Muscle of back (tissue), 3 donors: ENCODE measurements at regions not wholly inside any gene's neighbourhood (a gene's known extent, or its start where the extent isn't known, plus 50 kb on each side); places are given as distances from the start of the nearest gene placed in this dataset.
A peak's percentile ranks its signal among the peaks of the same experiment; 100 is the strongest.
"Not testable (repeated sequence)": the region's sequence is repeated elsewhere in the genome, so short reads cannot be mapped to it uniquely, and the experiment has no call there.

Source experiments
- DNase-seq, 3 donors: peaks; one replicate each; pipeline versions ENCODE4 v3.0.0 to v3.0.0-alpha.2; 2013

DNA sequence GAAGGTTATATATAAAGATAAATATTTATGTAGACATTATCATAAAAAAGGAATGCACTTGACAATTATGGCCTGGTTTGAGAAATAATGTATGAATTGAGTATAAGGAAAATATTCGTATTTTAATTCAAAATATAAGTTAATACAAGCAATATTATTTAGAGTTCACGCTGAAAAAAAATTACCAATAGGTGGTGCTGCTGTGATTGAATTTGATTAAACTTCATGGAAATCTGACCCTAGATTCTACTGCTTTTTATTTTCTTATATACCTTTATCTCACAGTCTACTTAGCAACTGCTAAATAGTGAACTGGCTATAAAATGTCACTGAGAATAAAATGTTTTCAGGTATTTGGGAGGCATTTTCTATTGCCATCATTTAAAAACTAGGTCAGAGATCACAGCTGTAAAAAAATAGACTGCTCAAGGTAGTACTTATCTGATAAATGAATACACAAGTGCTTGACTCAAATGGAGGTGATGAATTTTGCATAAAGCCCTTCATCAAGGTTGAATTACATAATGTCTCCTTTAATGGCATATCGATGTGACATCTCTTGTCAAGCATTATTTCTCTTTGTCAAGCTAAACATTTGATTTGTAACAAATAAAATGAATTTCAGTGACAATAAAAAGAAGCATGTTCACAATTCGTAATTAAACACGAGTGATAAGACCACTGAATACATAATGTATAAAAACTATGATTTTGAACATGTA lies 1638.8 kb upstream of the PCDH7 start:
- peak in 2 of 3 donors; percentile 9 to 25 for DNase-seq

GRCh38 chr4:29082684-29083083 lies 1637.5 kb upstream of the PCDH7 start:
- DNase-seq = no peak

DNA sequence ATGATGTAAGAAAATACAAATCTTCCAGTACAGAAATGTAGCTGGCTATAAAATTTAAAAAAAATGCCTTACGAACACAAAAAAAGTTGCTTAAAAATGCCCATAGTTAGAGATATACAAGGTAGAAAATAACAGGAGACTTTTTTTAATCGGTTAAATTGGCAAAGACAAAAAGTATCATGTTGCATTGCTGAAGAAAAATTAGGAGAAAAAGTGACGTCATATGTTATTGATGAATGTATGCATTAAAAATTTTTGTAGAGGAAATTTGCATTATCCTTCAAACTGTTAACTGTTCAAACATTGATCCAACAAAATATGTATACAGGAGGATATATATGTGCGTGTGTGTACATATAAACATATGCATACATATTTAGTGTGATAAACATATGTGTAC lies 1634.4 kb upstream of the PCDH7 start:
- DNase-seq = no peak

DNA sequence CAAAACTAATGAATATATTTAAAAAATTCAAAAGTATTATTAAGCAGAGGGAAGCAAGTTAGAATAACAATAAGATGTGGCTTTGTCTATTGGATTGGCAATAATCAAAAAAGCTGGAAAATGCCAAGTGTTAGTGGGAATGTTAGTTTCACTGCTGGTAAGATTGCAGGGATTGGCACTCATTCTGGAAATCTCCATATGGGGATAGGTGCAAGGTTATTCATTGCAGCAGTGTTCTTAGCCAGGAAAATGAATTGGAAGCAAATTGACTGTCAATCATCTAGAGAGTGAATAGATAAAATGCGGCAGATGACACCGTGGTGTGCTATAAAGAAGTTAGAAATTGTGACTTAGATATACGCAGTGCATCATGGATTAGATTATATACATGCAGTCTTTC lies 1615.5 kb upstream of the PCDH7 start:
- no peak for DNase-seq

- DNase-seq = no peak
These were observed 1606.2 kb upstream of the PCDH7 start for GRCh38 chr4:29113960-29114359.

DNA sequence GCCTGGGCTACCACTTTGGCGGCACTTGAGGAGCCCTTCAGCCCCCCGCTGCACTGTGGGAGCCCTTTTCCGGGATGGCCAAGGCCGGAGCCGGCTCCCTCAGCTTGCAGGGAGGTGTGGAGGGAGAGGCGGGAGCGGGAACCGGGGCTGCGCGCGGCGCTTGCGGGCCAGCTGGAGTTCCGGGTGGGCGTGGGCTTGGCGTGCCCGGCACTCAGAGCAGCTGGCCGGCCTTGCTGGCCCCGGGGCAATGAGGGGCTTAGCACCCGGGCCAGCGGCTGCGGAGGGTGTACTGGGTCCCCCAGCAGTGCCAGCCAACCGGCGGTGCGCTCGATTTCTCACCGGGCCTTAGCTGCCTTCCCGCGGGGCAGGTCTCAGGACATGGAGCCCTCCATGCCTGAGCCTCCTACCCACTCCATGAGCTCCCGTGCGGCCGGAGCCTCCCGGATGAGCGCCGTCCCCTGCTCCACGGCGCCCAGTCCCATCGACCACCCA lies 1602.9 kb upstream of the PCDH7 start:
- DNase-seq = not testable (repeated sequence)

DNA sequence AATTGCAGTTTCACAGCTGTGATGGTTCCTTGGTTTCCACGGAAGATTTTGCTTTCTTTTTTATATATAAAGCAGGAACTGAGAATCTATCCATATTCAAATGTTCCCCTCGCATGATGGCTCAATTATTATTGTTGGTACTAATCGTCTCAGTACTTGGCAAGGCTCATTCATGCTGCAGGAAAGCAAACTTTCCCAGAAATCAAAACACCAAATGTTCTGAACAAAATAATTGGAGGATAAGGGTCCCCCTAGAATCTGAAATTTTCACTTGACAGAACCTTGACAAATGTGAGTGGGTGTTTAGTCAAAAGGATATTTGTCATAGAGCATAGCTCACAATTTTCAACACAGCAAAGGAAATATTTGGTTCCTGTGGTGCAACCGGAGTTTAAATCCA lies 1598.6 kb upstream of the PCDH7 start:
- no peak for DNase-seq

- no peak for DNase-seq
These were observed 1591.4 kb upstream of the PCDH7 start for GRCh38 chr4:29128810-29129209.

GRCh38 chr4:29131304-29131703 lies 1588.9 kb upstream of the PCDH7 start:
- no peak for DNase-seq

GRCh38 chr4:29142708-29143107 lies 1577.5 kb upstream of the PCDH7 start:
- DNase-seq = no peak

GRCh38 chr4:29151584-29151983 lies 1568.6 kb upstream of the PCDH7 start:
- DNase-seq = no peak

- DNase-seq = peak in 1 of 3 donors; percentile 3
These were observed 1566.5 kb upstream of the PCDH7 start for GRCh38 chr4:29153642-29154041.

DNA sequence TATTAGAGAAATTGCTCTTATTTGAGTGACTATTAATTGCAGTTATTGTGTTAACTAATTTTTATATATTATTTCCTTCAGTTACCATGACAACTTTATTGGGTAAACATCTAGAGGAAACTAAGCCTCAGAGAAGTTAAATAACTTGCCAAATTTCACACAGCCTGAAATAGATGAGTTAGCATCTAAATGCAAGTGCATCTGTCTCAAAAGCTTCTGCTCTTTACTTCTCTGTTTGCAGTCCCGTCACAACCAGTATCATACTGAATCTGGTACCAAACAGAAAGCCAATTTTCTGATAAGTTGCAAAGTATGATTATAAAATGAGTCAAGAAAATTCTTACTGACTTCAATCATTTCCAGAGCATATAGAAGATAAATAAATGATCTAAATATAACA lies 1544.9 kb upstream of the PCDH7 start:
- no peak for DNase-seq

GRCh38 chr4:29199025-29199424 lies 1521.1 kb upstream of the PCDH7 start:
- no peak for DNase-seq

DNA sequence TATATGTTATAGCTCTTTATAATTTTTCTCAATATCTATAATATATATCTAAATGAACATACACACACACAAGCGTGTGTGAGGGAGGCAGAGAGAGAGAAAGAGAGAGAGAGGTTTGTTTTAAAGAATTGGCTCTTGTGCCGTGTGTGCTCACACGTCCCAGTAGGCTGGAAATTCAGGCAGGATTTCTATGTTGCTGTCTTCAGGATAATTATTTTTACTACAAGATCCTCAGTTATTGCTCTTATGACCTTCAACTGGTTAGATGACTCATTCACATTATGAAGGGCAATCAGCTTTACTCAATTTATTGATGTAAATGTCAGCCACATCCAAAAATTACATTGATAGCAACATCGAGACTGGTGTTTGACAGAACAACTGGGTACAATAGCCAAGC lies 1520.7 kb upstream of the PCDH7 start:
- no peak for DNase-seq

DNA sequence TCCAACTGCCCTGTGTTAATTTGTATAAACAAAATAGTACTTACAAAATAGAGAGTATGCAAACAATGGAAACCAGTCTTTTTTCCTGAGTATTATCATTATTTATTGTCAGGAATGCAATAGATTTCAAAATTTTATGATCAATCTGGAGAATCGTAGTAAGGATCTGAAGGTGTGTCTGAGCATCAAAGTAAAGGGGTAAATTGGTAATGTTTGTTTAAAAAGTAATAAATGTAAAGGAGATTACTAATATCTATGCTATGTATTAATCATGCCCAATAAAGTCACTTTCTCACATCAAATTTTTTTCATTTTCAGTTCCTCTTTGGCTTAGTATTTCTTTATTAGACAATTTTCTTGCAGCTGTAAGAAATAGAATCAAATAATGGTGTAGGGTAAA lies 1507.1 kb upstream of the PCDH7 start:
- no peak for DNase-seq

DNA sequence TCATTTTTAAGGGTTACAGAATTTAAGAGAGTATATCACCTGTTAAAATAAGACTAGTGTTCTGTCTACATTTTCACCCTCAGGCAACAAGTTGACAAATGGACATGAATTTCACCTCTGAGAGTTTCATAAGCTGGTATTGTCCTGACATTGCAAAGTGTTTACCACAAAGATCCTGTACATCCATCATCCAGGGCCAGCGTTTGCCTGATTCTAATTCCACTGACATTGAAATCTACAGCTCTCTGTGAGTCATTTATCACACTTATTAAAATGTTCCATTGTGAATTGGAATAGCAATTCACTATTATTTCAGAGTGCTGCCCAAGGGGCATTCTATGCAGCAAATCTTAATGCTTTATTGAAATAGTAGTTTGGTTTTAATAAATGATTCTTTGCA lies 1499.4 kb upstream of the PCDH7 start:
- DNase-seq = no peak

DNA sequence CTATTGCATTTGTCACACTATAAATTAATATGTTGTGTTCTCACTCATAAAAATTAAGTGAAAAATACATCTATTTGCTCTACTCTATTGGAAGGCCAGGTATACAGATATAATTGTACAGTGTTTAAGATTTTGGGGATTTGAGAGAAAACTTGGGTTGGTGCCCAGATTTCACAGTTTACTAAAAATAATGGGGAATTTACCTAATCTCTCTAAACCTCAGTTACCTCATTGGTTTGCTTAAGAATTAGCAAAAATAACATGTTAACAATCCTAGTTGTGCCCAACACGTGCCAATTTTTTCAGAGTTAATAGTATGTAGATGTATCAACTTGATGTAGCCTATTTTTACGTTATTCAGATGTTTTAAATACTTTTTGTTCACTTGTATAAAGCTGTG lies 1495.3 kb upstream of the PCDH7 start:
- DNase-seq = no peak

GRCh38 chr4:29240641-29241040 lies 1479.5 kb upstream of the PCDH7 start:
- no peak for DNase-seq

GRCh38 chr4:29243054-29243453 lies 1477.1 kb upstream of the PCDH7 start:
- no peak for DNase-seq

DNA sequence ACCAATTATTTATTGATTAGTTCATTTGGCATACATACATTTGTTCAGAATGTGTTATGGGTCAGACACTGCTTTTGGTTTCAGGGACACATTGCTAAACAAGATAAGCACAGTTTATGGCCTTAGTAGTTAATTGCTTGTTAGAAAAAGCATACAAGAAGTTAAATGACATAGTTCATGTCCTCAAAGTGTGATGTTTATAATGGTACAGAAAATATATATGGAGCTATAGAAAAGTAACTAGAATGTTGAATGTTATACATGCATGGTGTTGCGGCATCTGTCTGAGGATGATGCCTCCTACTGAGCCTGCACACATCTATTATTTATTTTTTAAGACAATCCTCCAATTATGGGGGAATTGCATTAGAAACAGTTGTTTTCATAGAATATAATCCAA lies 1476.3 kb upstream of the PCDH7 start:
- DNase-seq = no peak

GRCh38 chr4:29259556-29259955 lies 1460.6 kb upstream of the PCDH7 start:
- DNase-seq = no peak

- DNase-seq = peak in 2 of 3 donors; percentile 4 to 9
These were observed 1457.2 kb upstream of the PCDH7 start for GRCh38 chr4:29262986-29263385.

GRCh38 chr4:29276150-29276549 lies 1444.0 kb upstream of the PCDH7 start:
- DNase-seq = no peak
